DOHH2 (cell line): ENCODE measurements at regions not wholly inside any gene's neighbourhood (a gene's known extent, or its start where the extent isn't known, plus 50 kb on each side); places are given as distances from the start of the nearest gene placed in this dataset.
"Not testable (repeated sequence)": the region's sequence is repeated elsewhere in the genome, so short reads cannot be mapped to it uniquely, and the experiment has no call there.

Source experiments
- EZH2phosphoT487 ChIP-seq: fragments of 200-600 bp; sonication (generic); IDR thresholded peaks from 2 replicates; pipeline ENCODE4 v1.6.1; 2017; ENCODE audit warnings: borderline replicate concordance, mild to moderate bottlenecking, antibody characterized with exemption, low read length, moderate library complexity, mixed read lengths
- TF ChIP-seq, protein P1 (sequence below): fragments of 200-600 bp; sonication (generic); IDR thresholded peaks from one replicate; pipeline ENCODE4 v1.5.1; 2014; ENCODE audit warnings: antibody characterized with exemption, mild to moderate bottlenecking, low read depth, low read length; ENCODE audit not compliant: poor library complexity, severe bottlenecking

GRCh38 chr4:115179438-115180062 is 66.1 kb upstream of the NDST4 start:
- TF ChIP-seq, protein P1, sequence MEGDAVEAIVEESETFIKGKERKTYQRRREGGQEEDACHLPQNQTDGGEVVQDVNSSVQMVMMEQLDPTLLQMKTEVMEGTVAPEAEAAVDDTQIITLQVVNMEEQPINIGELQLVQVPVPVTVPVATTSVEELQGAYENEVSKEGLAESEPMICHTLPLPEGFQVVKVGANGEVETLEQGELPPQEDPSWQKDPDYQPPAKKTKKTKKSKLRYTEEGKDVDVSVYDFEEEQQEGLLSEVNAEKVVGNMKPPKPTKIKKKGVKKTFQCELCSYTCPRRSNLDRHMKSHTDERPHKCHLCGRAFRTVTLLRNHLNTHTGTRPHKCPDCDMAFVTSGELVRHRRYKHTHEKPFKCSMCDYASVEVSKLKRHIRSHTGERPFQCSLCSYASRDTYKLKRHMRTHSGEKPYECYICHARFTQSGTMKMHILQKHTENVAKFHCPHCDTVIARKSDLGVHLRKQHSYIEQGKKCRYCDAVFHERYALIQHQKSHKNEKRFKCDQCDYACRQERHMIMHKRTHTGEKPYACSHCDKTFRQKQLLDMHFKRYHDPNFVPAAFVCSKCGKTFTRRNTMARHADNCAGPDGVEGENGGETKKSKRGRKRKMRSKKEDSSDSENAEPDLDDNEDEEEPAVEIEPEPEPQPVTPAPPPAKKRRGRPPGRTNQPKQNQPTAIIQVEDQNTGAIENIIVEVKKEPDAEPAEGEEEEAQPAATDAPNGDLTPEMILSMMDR = not testable (repeated sequence)
- not testable (repeated sequence) for TF ChIP-seq EZH2phosphoT487
